Kidney tubule cell (primary cell): ENCODE measurements at regions not wholly inside any gene's neighbourhood (a gene's known extent, or its start where the extent isn't known, plus 50 kb on each side); places are given as distances from the start of the nearest gene placed in this dataset.

Experiments used
- DNase-seq: peaks from one replicate; pipeline ENCODE4 v3.0.0-alpha.2; 2018; ENCODE audit warnings: low spot score

GRCh38 chr14:58887931-58888330, 250.2 kb downstream of the DACT1 start:
- peak; percentile 56 for DNase-seq

- peak; percentile 96 for DNase-seq
Observed at GRCh38 chr14:58898655-58899316, 261.0 kb downstream of the DACT1 start.

GRCh38 chr14:58899317-58899713, 261.6 kb downstream of the DACT1 start:
- peak; percentile 79 for DNase-seq

GRCh38 chr14:58901826-58902225, 264.1 kb downstream of the DACT1 start:
- DNase-seq = no peak

- no peak for DNase-seq
Observed at GRCh38 chr14:58904776-58905175, 267.0 kb downstream of the DACT1 start.

- peak; percentile 12 for DNase-seq
Observed at GRCh38 chr14:58907803-58908202, 270.0 kb downstream of the DACT1 start.

- no peak for DNase-seq
Observed at GRCh38 chr14:58912287-58912686, 274.5 kb downstream of the DACT1 start.

GRCh38 chr14:58912799-58913432, 275.2 kb downstream of the DACT1 start:
- peak; percentile 4 for DNase-seq

- DNase-seq = no peak
Observed at GRCh38 chr14:58914279-58914855, 274.1 kb upstream of the DAAM1 start.

- no peak for DNase-seq
Observed at GRCh38 chr14:58915646-58916045, 272.8 kb upstream of the DAAM1 start.

GRCh38 chr14:58918066-58918738, 270.3 kb upstream of the DAAM1 start:
- DNase-seq = peak; percentile 89

GRCh38 chr14:58919217-58919616, 269.2 kb upstream of the DAAM1 start:
- DNase-seq = peak; percentile 28

- no peak for DNase-seq
Observed at GRCh38 chr14:58920230-58920629, 268.2 kb upstream of the DAAM1 start.

- DNase-seq = peak; percentile 43
Observed at GRCh38 chr14:58922201-58922940, 266.1 kb upstream of the DAAM1 start.

- no peak for DNase-seq
Observed at GRCh38 chr14:58923751-58924405, 264.6 kb upstream of the DAAM1 start.

- DNase-seq = no peak
Observed at GRCh38 chr14:58941629-58942028, 246.8 kb upstream of the DAAM1 start.

- DNase-seq = peak; percentile 28
Observed at GRCh38 chr14:58942516-58942915, 246.0 kb upstream of the DAAM1 start.

- no peak for DNase-seq
Observed at GRCh38 chr14:58944343-58944967, 244.0 kb upstream of the DAAM1 start.

- no peak for DNase-seq
Observed at GRCh38 chr14:58944968-58945356, 243.5 kb upstream of the DAAM1 start.

- no peak for DNase-seq
Observed at GRCh38 chr14:58946431-58946830, 242.0 kb upstream of the DAAM1 start.

GRCh38 chr14:58947156-58947555, 241.3 kb upstream of the DAAM1 start:
- no peak for DNase-seq
